HS-5 (cell line): ENCODE measurements at regions not wholly inside any gene's neighbourhood (a gene's known extent, or its start where the extent isn't known, plus 50 kb on each side); places are given as distances from the start of the nearest gene placed in this dataset.
A peak's percentile ranks its signal among the peaks of the same experiment; 100 is the strongest.

Experiments
- DNase-seq: peaks from one replicate; pipeline ENCODE4 v3.0.0-alpha.2; 2012; ENCODE audit warnings: low read depth

- DNase-seq: no peak
Measured at GRCh38 chr5:112025757-112026156, 268.8 kb upstream of the NREP start.

- DNase-seq: no peak
Measured at GRCh38 chr5:112024769-112025168, 267.8 kb upstream of the NREP start.

GRCh38 chr5:112024221-112024620 lies 267.2 kb upstream of the NREP start:
- no peak for DNase-seq

- DNase-seq: no peak
Measured at GRCh38 chr5:112023766-112024165, 266.8 kb upstream of the NREP start.

- DNase-seq: no peak
Measured at GRCh38 chr5:112018846-112019245, 261.9 kb upstream of the NREP start.

- no peak for DNase-seq
Measured at GRCh38 chr5:112016980-112017379, 260.0 kb upstream of the NREP start.

- no peak for DNase-seq
Measured at GRCh38 chr5:112014783-112015395, 257.9 kb upstream of the NREP start.

GRCh38 chr5:112013660-112014059 lies 256.7 kb upstream of the NREP start:
- no peak for DNase-seq

GRCh38 chr5:112012104-112012503 lies 255.1 kb upstream of the NREP start:
- DNase-seq: no peak

GRCh38 chr5:112010475-112010874 lies 253.5 kb upstream of the NREP start:
- DNase-seq: no peak

- no peak for DNase-seq
Measured at GRCh38 chr5:112006721-112007120, 249.7 kb upstream of the NREP start.

GRCh38 chr5:112005623-112005930 lies 248.6 kb upstream of the NREP start:
- DNase-seq: no peak

- DNase-seq: peak; percentile 72
Measured at GRCh38 chr5:112004867-112005622, 248.1 kb upstream of the NREP start.

- DNase-seq: no peak
Measured at GRCh38 chr5:112002376-112002775, 245.4 kb upstream of the NREP start.

- no peak for DNase-seq
Measured at GRCh38 chr5:111999286-111999685, 242.3 kb upstream of the NREP start.

- DNase-seq: no peak
Measured at GRCh38 chr5:111998871-111999270, 241.9 kb upstream of the NREP start.

- peak; percentile 98 for DNase-seq
Measured at GRCh38 chr5:111997711-111998110, 240.7 kb upstream of the NREP start.

- no peak for DNase-seq
Measured at GRCh38 chr5:111997308-111997707, 240.3 kb upstream of the NREP start.

- no peak for DNase-seq
Measured at GRCh38 chr5:111996574-111996973, 239.6 kb upstream of the NREP start.

- no peak for DNase-seq
Measured at GRCh38 chr5:111995701-111996100, 238.7 kb upstream of the NREP start.

- no peak for DNase-seq
Measured at GRCh38 chr5:111993242-111993641, 236.2 kb upstream of the NREP start.

- peak; percentile 78 for DNase-seq
Measured at GRCh38 chr5:111984044-111984443, 227.1 kb upstream of the NREP start.

- DNase-seq: no peak
Measured at GRCh38 chr5:111983459-111983858, 226.5 kb upstream of the NREP start.

GRCh38 chr5:111977436-111977829 lies 220.4 kb upstream of the NREP start:
- DNase-seq: no peak
